MM.1S (cell line): ENCODE measurements at regions not wholly inside any gene's neighbourhood (a gene's known extent, or its start where the extent isn't known, plus 50 kb on each side); places are given as distances from the start of the nearest gene placed in this dataset.

Source experiments
- DNase-seq: peaks from one replicate; pipeline ENCODE4 v3.0.0-alpha.2; 2015
- H2AFZ ChIP-seq: fragments of 300-600 bp; sonication (generic); 2 replicates; pipeline ENCODE4 v1.6.0; 2016; ENCODE audit warnings: antibody characterized with exemption, low read length
- H3F3A ChIP-seq: fragments of 300-600 bp; sonication (generic); 2 replicates; pipeline ENCODE4 v1.6.1; 2016; ENCODE audit warnings: mild to moderate bottlenecking, antibody characterized with exemption, low read length, moderate library complexity, mixed read lengths; ENCODE audit not compliant: insufficient read depth
- H3K27ac ChIP-seq: fragments of 300-600 bp; sonication (generic); 2 replicates; pipeline ENCODE4 v1.5.1; 2016; ENCODE audit warnings: mild to moderate bottlenecking, low read length
- H3K27me3 ChIP-seq: fragments of 300-600 bp; sonication (generic); replicated peaks from 2 replicates; pipeline ENCODE4 v1.6.0; 2016; ENCODE audit warnings: low read length; ENCODE audit not compliant: insufficient read depth
- H3K36me3 ChIP-seq: fragments of 300-600 bp; sonication (generic); replicated peaks from 2 replicates; pipeline ENCODE4 v1.6.1; 2016; ENCODE audit warnings: mild to moderate bottlenecking, low read length, mixed read lengths; ENCODE audit not compliant: insufficient read depth
- H3K4me1 ChIP-seq: fragments of 300-600 bp; sonication (generic); 2 replicates; pipeline ENCODE4 v1.6.1; 2016; ENCODE audit warnings: low read length, mixed read lengths
- H3K4me2 ChIP-seq: fragments of 300-600 bp; sonication (generic); 2 replicates; pipeline ENCODE4 v1.6.0; 2016; ENCODE audit warnings: low read depth, low read length
- H3K4me3 ChIP-seq: fragments of 300-600 bp; sonication (generic); 2 replicates; pipeline ENCODE4 v1.5.1; 2016; ENCODE audit warnings: low read length, mixed read lengths
- H3K79me2 ChIP-seq: fragments of 300-600 bp; sonication (generic); 2 replicates; pipeline ENCODE4 v1.6.1; 2016; ENCODE audit warnings: mixed run types, low read length, mixed read lengths
- H3K9ac ChIP-seq: fragments of 300-600 bp; sonication (generic); 2 replicates; pipeline ENCODE4 v1.6.1; 2016; ENCODE audit warnings: low read length, mixed read lengths
- H3K9me2 ChIP-seq: fragments of 300-600 bp; sonication (generic); replicated peaks from 2 replicates; pipeline ENCODE4 v1.6.1; 2016; ENCODE audit warnings: mild to moderate bottlenecking, low read length, mixed read lengths; ENCODE audit not compliant: insufficient read depth
- H3K9me3 ChIP-seq: fragments of 300-600 bp; sonication (generic); replicated peaks from 2 replicates; pipeline ENCODE4 v1.6.1; 2016; ENCODE audit warnings: mild to moderate bottlenecking, low read length, mixed read lengths; ENCODE audit not compliant: insufficient read depth
- H4K20me1 ChIP-seq: fragments of 300-600 bp; sonication (generic); 2 replicates; pipeline ENCODE4 v1.6.1; 2016; ENCODE audit warnings: mild to moderate bottlenecking, low read length, moderate library complexity, mixed read lengths; ENCODE audit not compliant: insufficient read depth
- EZH2 ChIP-seq: fragments of 300-600 bp; sonication (generic); optimal IDR thresholded peaks from 2 replicates; pipeline ENCODE3; 2017; ENCODE audit warnings: low read depth, mild to moderate bottlenecking, antibody characterized with exemption, low read length, mixed read lengths
- EZH2phosphoT487 ChIP-seq: fragments of 300-600 bp; sonication (generic); IDR thresholded peaks from 2 replicates; pipeline ENCODE4 v1.6.1; 2018; ENCODE audit warnings: antibody characterized with exemption, low read length
- TF ChIP-seq, protein P1 (sequence below): fragments of 300-600 bp; sonication (generic); IDR thresholded peaks from 2 replicates; pipeline ENCODE4 v1.5.1; 2016; ENCODE audit warnings: antibody characterized with exemption, low read length, mixed read lengths

DNA sequence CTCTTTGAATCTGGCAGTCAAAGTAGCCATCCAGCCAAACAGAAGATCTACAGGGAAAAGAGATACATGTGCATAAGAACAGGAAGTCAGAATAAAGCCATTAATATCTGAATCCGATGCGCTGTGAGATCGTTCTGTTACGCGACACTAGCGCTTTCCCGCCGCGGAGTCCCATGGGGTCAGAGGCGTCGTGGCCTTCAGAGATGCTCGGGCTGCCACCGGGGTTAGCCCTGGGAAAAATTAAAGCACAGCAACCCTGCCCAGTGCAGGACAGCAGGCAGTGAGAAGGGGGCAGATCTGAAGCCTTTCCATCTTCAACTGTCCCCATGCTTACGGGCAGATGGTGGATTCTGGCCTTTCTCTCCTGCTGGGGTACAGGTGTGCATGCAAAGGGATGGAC is 225.6 kb upstream of the MGMT start:
- H3K9me3 ChIP-seq, result no peaks in the 10 kb centered on the region
- H3K9ac ChIP-seq, result no peak overlapping the region
- H2AFZ ChIP-seq, result no peak overlapping the region
- H3K4me1 ChIP-seq, result no peaks in the 10 kb centered on the region
- H3K4me2 ChIP-seq, result no peak overlapping the region
- H3K27me3 ChIP-seq, result no peaks in the 10 kb centered on the region
- no peaks in the 10 kb centered on the region for H3K9me2 ChIP-seq
- H3K4me3 ChIP-seq, result no peak overlapping the region
- no peak for TF ChIP-seq EZH2
- TF ChIP-seq, protein P1, sequence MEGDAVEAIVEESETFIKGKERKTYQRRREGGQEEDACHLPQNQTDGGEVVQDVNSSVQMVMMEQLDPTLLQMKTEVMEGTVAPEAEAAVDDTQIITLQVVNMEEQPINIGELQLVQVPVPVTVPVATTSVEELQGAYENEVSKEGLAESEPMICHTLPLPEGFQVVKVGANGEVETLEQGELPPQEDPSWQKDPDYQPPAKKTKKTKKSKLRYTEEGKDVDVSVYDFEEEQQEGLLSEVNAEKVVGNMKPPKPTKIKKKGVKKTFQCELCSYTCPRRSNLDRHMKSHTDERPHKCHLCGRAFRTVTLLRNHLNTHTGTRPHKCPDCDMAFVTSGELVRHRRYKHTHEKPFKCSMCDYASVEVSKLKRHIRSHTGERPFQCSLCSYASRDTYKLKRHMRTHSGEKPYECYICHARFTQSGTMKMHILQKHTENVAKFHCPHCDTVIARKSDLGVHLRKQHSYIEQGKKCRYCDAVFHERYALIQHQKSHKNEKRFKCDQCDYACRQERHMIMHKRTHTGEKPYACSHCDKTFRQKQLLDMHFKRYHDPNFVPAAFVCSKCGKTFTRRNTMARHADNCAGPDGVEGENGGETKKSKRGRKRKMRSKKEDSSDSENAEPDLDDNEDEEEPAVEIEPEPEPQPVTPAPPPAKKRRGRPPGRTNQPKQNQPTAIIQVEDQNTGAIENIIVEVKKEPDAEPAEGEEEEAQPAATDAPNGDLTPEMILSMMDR, result no peak
- no peaks in the 10 kb centered on the region for H3F3A ChIP-seq
- H3K27ac ChIP-seq, result no peak overlapping the region
- no peaks in the 10 kb centered on the region for H4K20me1 ChIP-seq
- no peaks in the 10 kb centered on the region for H3K36me3 ChIP-seq
- H3K79me2 ChIP-seq, result no peaks in the 10 kb centered on the region
- no peak for DNase-seq

DNA sequence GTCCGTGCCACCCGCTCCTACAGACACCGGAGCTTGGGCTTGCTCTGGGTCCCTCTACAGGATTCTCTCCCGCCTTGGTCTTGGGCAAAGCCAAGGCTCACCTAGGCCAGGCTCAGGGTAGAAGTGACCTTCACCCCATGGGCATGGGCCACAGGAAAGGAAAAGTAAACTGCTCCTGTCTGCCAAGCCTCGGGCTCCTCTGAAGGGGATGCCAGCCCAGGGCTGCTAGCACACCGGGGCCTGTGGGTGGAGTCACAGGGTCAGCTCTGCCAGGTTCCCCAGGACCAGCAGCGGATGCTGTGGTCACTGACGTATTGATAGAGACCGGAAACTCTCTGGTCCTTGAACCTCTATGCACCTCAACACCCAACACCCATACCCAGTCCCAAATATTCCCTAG is 222.7 kb upstream of the MGMT start:
- no peaks in the 10 kb centered on the region for H3K9me3 ChIP-seq
- H3K79me2 ChIP-seq, result no peaks in the 10 kb centered on the region
- H3K4me1 ChIP-seq, result no peaks in the 10 kb centered on the region
- H3K9ac ChIP-seq, result no peak overlapping the region
- no peaks in the 10 kb centered on the region for H3K27me3 ChIP-seq
- H3K4me3 ChIP-seq, result no peak overlapping the region
- 0 out of 2 replicates have a peak overlapping the region, but pooled peaks have one; percentile 11 for H2AFZ ChIP-seq
- no peaks in the 10 kb centered on the region for H3K9me2 ChIP-seq
- TF ChIP-seq EZH2phosphoT487 (no peak), EZH2 (no peak)
- TF ChIP-seq, protein P1, result no peak
- no peaks in the 10 kb centered on the region for H3K36me3 ChIP-seq
- DNase-seq, result no peak
- no peaks in the 10 kb centered on the region for H3F3A ChIP-seq
- peak overlapping the region; percentile 6; the same call in 1 of the 2 replicates for H3K4me2 ChIP-seq
- no peak overlapping the region for H3K27ac ChIP-seq
- H4K20me1 ChIP-seq, result no peaks in the 10 kb centered on the region

DNA sequence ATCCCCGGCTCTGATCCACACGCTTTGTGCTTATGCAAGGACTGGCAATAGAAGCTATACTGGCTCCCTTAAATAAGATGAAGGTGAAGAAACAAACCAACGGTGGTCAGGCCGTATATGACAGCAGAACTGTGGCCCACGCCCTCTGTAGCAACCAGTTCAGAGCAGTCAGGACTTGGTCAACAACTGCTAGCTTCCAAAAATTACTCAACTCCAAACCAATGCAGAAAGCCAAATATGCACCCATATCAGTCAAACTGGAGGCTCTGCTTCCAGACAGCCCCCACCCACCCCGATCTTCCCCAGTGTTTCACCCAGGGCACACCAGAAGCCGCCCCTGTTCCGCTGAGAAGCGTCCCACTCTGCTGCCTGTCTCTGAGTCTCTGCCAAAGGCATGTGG is 222.3 kb upstream of the MGMT start:
- DNase-seq, result no peak
- Histone ChIP-seq H3K27ac (no peak overlapping the region), H3K9me2 (no peaks in the 10 kb centered on the region), H3K4me2 (no peak overlapping the region), H2AFZ (no peak overlapping the region), H3K4me3 (no peak overlapping the region), H3K9me3 (no peaks in the 10 kb centered on the region), H3F3A (no peaks in the 10 kb centered on the region), H3K27me3 (no peaks in the 10 kb centered on the region), H4K20me1 (no peaks in the 10 kb centered on the region), H3K79me2 (no peaks in the 10 kb centered on the region), H3K36me3 (no peaks in the 10 kb centered on the region), H3K9ac (no peak overlapping the region), H3K4me1 (no peaks in the 10 kb centered on the region)
- TF ChIP-seq, protein P1, result no peak
- TF ChIP-seq EZH2phosphoT487 (no peak), EZH2 (no peak)
